AG09309 (cell line): ENCODE measurements at regions not wholly inside any gene's neighbourhood (a gene's known extent, or its start where the extent isn't known, plus 50 kb on each side); places are given as distances from the start of the nearest gene placed in this dataset.
"Not testable (repeated sequence)": the region's sequence is repeated elsewhere in the genome, so short reads cannot be mapped to it uniquely, and the experiment has no call there.

Experiments used
- DNase-seq: peaks from one replicate; pipeline ENCODE4 v3.0.0-alpha.2; 2010; ENCODE audit warnings: low read depth
- H3K4me3 ChIP-seq: 2 replicates; pipeline ENCODE4 v1.5.1; 2011; ENCODE audit warnings: mild to moderate bottlenecking, low read depth, low read length, moderate library complexity; ENCODE audit not compliant: control insufficient read depth
- TF ChIP-seq, protein P1 (sequence below): IDR thresholded peaks from 2 replicates; pipeline ENCODE4 v1.5.1; 2011; ENCODE audit warnings: mild to moderate bottlenecking, low read depth, low read length, inconsistent platforms; ENCODE audit not compliant: insufficient read depth, control insufficient read depth; ENCODE audit errors: missing control alignments

DNA sequence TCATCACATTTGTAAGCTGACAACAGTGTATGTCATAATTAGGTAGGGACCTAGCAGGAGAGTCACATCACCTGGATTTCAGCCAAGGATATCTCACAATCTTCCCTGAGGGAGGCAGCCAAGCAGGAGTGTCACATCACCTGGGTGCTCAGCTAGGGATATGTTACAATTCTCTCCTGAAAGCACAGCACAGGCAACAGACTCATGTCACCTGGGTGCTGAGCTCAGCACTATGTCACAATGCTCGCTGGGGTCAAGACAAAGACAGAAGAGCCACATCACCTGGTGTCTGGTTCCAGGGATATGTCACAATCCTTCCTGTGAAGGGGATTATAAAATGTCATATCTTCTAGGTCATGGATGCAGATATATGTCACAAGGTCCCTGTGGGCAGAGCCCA lies 123.7 kb downstream of the ZNF675 start:
- no peak for DNase-seq
- TF ChIP-seq, protein P1, sequence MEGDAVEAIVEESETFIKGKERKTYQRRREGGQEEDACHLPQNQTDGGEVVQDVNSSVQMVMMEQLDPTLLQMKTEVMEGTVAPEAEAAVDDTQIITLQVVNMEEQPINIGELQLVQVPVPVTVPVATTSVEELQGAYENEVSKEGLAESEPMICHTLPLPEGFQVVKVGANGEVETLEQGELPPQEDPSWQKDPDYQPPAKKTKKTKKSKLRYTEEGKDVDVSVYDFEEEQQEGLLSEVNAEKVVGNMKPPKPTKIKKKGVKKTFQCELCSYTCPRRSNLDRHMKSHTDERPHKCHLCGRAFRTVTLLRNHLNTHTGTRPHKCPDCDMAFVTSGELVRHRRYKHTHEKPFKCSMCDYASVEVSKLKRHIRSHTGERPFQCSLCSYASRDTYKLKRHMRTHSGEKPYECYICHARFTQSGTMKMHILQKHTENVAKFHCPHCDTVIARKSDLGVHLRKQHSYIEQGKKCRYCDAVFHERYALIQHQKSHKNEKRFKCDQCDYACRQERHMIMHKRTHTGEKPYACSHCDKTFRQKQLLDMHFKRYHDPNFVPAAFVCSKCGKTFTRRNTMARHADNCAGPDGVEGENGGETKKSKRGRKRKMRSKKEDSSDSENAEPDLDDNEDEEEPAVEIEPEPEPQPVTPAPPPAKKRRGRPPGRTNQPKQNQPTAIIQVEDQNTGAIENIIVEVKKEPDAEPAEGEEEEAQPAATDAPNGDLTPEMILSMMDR, result no peak
- no peak overlapping the region for H3K4me3 ChIP-seq

DNA sequence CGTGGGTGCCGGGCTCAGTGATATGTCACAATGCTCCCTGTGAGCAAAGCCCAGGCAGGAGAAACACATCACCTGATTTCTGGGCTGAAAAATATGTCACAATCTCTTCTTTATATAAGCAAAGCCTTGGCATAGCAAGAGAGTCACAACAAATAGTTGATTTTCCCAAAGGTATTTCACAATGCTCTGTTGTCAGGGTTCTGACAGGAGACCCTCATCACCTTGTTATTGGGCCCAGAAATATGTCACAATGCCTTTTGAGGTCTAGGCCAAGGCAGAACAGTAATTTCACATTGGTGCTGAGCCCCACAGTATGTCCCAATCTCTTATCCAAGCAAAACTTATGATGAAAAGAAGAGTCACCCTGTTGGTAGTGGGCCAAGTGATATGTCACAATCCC lies 125.7 kb downstream of the ZNF675 start:
- no peak overlapping the region for H3K4me3 ChIP-seq
- no peak for DNase-seq
- TF ChIP-seq, protein P1, result no peak

DNA sequence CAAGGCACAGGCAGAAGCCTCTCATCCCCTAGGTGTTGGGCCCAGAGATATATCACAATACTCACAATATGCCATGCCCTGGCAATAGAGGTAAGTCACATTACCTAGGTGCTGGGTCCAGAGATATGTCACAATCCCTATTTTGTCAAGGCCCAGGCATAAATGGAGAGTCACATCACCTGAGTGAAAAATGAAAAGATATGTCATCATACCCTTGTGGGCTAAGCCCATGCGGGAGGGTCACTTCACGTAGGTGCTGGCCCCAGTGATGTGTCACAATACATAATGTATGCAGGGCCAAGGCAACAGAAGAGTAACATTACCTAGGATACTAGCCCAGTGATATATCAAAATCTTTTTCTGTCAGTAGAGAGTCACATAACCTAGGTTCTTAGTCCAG lies 127.0 kb downstream of the ZNF675 start:
- H3K4me3 ChIP-seq, result no peak overlapping the region
- DNase-seq, result no peak
- TF ChIP-seq, protein P1, result no peak

DNA sequence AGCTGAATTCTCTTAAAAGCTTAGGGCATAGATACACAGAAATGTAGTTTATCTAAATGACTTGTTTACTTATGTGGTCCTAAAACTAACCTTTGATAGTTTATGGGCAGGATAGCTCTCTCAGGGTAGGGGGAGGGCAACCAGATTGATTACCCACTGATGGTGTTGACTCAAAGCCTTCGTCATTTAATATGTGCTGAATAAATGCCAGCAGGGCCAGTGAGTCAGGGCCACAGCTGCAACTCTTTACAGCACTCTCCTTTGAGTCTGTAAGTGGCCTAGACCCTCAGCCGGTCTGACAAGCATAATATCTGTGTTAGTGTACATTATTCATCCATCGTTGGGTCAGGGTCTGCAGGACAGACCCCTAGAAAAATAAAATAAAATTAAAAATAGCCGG lies 128.5 kb downstream of the ZNF675 start:
- TF ChIP-seq, protein P1, result no peak
- DNase-seq, result no peak
- no peak overlapping the region for H3K4me3 ChIP-seq

DNA sequence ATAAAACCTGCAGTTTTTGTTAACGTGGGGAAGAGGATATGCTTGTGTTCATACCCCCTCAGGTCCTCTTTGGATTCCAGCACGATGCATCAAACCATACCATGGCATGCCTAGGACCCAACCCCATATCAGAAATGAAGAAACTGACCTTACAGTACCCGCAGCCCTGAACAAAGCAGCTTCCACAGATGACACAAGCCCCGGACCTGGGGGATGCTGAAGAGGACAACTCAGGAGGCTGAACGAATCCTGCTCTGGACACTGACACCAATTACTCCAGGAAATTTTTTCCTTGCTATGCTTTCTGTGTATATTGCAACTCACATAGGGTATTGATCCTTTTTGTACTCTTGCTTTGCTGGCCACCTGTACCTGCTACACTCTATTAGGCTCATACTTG lies 129.6 kb downstream of the ZNF675 start:
- TF ChIP-seq, protein P1, result no peak
- DNase-seq, result no peak
- no peak overlapping the region for H3K4me3 ChIP-seq

DNA sequence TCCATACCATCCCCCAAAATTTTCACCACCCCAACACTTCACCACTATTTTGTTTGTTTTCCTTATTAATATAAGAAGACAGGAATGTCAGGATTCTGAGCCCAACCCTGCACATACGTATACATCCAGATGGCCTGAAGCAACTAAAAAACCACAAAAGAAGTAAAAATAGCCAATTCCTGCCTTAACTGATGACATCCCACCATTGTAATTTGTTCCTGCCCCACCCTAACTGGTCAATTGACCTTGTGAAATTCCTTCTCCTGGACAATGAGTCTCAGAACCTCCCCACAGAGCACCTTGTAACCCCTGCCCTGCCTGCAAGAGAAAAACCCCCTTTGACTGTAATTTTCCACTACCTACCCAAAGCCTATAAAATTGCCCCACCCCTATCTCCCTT lies 132.5 kb downstream of the ZNF675 start:
- H3K4me3 ChIP-seq, result no peak overlapping the region
- no peak for DNase-seq
- TF ChIP-seq, protein P1, result no peak

DNA sequence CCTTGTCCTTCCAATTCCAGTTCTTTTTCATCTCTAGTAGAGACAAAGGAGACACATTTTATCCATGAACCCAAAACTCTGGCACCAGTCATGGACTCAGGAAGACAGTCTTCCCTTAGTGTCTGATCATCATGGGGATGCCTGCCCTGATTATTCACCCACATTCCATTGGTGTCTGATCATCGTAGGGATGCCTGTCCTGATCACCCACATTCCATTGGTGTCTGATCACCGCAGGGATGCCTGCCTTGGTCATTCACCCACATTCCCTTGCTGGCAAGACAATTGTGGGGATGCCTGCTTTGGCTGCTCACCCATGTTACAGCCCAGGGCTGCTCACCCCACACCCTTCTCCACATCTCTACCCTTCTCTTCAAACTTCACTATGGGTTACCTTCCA lies 136.9 kb downstream of the ZNF675 start:
- H3K4me3 ChIP-seq, DNase-seq: not testable (repeated sequence)
